ENCODE measurements at regions not wholly inside any gene's neighbourhood (a gene's known extent, or its start where the extent isn't known, plus 50 kb on each side); places are given as distances from the start of the nearest gene placed in this dataset.

DNA sequence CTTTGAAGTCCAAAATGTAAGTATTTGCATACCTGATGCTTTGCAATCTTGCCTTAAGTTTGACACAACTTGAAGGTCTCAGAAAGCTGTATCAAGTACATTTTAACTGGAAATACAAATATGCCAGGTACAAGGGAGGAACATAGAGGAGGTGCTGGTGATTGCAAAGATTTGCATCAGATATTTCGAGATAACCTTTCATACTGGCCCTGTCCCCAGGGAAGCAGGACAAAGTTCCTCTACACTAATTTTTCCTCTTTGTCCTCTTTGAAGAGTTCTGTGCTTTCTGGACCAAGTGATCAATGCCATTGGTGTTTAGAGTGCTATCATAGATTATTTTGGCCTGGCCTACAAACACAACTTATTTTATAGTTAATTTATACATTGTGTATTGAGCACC, 686.1 kb downstream of the HACE1 start:
- DNase-seq, result no peak

GRCh38 chr6:104170401-104170800, 689.3 kb downstream of the HACE1 start:
- no peak for DNase-seq

DNA sequence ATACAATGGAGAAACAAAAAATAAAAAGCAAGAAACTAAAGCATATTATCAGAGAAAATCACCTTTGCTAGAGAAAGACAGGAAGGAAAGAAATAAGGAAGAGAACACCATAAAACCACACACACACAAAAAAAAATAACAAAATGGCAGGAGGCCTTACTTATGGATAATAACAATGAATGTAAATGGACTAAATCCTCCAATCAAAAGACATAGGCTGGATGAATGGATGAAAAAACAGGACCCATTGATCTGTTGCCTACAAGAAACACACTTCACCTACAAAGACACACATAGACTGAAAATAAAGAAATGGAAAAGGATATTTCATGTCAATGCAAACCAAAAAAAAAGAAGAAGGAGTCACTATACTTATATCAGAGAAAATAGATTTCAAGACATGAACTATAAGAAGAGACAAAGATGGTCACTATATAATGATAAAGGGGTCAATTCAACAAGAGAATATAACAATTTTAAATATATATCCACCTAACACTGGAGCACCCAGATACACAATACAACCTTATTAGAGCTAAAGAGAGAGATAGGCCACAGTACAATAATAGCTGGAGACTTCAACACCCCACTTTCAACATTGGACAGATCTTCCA, 693.6 kb downstream of the HACE1 start:
- no peak for DNase-seq

DNA sequence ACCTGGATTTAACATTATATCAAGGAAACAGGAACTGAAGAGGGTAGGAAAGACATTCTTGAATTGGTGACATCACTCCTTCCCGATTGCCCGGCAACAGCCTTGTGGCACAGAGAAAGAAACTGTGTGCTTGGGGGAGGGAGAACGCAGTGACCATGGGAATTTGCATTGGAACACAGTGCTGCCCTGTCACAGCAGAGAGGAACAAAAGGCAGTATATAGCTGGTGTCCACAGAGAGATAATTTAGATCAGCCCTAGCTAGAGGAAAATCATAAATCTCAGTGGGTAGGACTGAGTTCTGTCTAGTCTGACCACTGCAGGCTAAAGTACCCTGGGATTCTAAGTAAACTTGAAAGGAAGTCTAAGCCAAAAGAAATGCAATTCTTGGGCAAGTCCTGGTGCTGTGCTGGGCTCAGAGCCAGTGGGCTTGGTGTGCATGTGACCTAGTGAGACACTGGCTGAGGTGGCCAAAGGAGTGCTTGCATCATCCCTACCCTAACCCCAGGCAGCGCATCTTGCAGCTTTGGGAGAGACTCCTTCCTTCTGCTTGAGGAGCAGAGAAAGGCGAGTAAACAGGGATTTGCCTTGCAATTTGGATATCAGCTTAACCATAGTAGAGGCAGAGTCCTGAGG, 697.6 kb downstream of the HACE1 start:
- DNase-seq, result no peak

DNA sequence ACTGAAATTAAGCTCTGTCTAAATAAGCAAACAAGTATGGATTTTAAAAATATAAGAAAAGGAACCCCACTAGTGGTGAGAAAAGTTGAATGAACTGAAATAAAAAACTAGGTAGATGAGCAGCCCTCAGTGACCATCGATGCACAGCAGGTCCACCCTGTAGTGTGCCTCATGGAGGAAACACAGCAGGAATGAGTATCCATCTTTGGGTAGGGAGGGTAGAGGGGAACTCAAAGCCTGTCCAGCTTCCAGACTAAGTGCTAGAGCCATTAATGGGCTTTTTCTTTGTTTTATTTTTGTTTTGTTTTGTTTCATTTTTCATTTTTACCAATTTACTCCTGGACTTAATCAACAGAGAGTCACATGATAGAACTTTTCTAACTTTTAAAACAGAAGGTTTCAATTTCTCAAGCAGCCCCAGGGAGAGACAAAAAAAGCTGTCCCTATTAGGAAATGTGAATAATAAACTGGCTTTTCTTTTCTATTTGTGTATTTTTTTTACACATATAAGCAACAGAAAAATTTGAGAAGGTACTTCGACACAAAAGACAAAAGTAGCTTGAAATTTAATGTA, 700.6 kb downstream of the HACE1 start:
- no peak for DNase-seq

DNA sequence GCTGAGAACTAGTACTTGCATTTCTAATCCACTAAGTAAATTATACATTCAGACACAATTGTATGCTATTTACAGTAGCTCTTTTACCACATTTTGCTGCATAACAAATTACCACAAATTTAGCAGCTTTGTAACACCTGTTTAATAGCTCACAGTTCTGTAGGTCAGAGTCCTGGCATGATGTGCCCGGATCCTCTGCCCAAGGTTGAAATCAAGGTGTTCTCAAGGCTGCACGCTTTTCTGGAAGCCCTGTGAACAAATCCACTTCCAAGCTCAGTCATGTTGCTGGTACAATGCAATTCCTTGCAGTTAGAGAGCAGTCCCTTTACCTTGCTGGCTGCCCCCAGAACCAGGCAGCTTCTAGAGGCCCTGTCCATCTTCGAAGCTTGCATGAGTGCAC, 716.0 kb downstream of the HACE1 start:
- no peak for DNase-seq

- DNase-seq, result no peak
Measured at GRCh38 chr6:104134876-104135275, 724.8 kb downstream of the HACE1 start.

DNA sequence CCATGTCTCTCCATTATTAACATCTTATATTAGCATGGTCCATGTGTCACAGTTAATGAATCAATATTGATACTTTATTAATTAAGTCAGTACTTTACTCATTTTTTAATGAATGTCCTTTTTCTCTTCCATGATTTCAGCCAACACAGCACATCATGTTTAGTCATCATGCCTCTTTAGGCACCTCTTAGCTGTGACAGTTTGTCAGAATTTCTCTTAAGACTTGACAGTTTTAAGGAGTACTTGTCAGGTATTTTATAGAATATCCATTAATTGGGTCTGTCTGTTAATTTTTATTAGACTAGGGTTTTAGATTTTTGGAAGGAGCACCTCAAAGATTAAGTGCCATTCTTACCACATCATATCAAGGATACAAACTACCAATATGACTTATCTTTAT, 729.4 kb downstream of the HACE1 start:
- no peak for DNase-seq

DNA sequence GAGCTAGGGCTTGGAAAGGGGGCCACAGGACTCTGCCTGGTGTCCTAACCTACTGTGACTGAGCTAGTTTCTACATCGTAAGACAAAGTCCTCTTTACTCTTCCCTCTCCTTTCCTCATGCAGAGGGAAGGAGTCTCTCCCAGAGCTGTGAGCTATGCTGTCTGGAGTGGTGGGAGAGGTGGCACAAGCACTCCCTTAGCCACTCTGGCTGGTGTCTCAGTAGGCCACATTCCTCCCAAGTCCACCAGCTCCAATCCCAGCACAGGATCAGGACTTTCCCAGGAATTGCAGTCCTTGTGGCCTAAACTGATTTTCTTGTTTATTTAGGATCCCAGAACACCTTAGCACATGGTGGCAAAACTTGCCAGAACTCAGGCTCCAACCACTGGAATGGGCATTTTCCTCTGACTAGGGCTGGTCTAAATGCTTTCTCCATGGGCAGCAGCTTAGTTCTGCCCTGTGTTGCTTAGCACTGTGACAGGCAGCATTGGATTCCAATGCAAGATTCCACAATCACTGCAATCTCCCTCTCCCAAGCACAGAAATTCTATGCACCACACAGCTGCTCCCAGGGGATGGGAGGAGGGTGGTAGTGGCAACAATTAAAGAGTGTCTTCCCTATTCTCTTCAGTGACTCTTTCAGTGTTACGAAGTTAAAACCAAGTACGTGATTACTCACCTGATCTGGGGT, 733.3 kb downstream of the HACE1 start:
- no peak for DNase-seq

- no peak for DNase-seq
Measured at GRCh38 chr6:104123227-104123626, 736.5 kb downstream of the HACE1 start.

GRCh38 chr6:104118274-104118673, 741.4 kb downstream of the HACE1 start:
- DNase-seq, result no peak

DNA sequence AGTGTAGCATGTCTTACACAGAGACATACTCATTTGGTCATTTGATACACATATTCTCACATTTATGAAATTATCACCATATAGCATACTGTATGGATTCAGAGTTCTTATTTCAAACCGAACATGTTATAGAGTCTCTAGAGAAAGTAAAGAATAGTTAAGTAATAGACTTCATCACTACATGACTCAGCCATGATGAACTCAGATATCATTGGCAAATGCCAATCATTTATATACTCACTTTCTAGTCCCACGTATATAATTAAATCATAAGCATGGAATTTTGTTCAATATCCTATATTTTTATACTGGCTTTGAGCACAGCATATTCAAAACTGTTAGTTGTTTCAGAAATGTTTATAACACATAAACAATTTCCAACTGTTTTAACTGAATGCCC, 749.9 kb downstream of the HACE1 start:
- DNase-seq, result no peak

DNA sequence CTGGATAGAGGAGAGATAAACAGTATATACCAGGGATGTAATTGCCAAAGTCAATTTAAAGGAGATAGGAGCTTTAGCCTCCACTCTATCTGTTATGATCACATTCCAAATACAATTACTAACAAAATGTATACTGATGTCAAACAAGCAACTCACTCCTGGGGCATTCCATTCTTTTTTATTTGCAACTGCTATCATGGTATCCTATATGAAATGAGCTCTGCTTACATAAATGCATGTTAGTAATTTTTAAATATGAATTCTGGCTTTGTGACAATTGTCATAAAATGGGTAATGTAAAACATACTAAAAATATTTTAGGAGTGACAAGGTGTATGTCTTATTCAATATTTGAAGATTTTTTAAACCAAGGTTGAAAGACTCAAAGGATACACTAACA, 751.1 kb downstream of the HACE1 start:
- DNase-seq, result no peak

DNA sequence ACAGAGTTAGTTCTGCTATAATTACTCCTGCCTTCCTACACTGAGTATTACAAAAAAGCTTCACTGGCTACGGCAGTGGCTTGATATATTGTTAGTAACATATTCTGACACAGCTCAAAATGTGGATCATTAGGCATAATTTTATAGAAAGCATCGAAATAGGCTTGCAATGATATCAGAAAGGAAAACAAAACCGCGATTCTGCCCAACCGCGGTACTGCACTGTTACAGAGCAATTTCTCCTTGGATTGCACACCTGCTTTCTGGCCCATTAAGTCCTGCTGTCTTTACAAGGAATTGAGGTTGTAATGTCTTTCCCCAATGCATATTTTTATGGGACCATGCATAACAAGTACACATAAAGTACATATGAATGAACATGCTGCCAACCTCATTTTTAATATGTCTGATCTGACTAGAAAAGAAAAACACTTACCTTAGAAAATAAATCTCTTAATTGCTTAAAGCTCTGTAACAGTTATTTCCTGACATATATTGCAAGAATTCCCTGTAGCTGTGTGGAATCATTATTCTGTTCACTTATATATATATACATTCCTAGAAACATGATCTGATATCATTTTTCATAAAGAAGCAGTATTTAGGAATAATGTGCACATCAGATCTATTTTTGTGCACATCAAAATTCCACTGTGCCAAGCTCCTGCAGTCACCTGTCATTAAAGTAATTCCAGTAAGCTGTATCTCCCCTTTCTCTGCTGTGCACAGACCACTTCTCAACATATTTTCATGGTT, 763.9 kb downstream of the HACE1 start:
- DNase-seq, result no peak

DNA sequence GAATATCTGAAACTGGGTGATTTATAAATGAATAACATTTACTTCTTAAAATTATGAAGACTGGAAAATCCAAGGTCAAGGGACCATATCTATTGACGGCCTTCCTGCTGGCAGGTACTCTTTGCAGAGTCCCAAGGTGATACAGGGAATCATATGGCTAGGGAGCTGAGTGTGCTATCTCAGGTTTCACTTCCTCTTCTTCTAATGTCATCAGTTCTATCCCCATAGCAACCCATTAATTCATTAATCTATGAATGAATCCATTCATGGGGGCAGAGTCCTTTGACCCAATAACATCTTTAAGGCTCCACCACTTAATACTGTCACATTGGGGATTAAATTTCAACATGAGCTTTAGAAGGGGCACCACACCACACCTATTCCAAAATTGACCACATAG, 772.0 kb downstream of the HACE1 start:
- DNase-seq, result no peak

- no peak for DNase-seq
Measured at GRCh38 chr6:104068281-104068680, 791.4 kb downstream of the HACE1 start.

GRCh38 chr6:104064876-104065275, 794.8 kb downstream of the HACE1 start:
- DNase-seq, result no peak

DNA sequence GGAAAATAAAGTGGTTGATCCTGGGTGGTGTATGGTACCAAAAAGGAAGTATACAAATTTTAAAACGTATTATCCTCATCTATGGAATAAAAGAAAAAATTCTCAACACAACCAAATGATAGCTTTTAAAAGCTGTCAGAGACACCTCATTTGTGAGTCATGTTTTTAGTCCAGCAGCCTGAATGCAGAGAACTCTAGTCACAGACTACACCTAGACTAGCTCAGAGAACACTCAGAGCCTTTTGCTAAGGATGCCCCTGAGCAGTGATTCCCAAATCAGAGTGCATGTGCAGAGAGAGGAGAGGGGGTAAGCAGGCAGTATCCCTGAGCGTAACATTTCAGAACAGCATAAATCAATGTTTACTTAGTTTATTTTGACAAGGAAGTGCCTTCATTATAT, 809.3 kb downstream of the HACE1 start:
- DNase-seq, result no peak

GRCh38 chr6:104046426-104046825, 813.3 kb downstream of the HACE1 start:
- no peak for DNase-seq

DNA sequence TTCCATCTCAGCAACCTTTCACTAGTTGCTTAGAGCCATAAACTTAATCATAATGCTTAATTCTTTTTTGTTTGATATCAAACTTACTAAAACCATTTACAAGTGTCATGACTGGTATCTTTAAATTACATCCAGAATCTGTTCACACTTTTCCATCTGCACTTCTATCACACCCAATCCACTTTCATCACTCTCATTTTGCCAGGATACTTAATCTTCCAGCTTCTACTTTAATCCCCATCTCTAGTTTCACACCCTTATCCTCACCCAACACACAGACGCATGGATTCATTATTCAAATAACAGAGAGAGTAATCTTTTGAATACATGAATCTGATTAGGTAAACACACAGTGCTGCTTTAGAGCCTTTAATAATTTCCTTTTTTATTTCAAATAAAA, 828.4 kb downstream of the HACE1 start:
- no peak for DNase-seq

- DNase-seq, result no peak
Measured at GRCh38 chr6:104022126-104022525, 837.6 kb downstream of the HACE1 start.

DNA sequence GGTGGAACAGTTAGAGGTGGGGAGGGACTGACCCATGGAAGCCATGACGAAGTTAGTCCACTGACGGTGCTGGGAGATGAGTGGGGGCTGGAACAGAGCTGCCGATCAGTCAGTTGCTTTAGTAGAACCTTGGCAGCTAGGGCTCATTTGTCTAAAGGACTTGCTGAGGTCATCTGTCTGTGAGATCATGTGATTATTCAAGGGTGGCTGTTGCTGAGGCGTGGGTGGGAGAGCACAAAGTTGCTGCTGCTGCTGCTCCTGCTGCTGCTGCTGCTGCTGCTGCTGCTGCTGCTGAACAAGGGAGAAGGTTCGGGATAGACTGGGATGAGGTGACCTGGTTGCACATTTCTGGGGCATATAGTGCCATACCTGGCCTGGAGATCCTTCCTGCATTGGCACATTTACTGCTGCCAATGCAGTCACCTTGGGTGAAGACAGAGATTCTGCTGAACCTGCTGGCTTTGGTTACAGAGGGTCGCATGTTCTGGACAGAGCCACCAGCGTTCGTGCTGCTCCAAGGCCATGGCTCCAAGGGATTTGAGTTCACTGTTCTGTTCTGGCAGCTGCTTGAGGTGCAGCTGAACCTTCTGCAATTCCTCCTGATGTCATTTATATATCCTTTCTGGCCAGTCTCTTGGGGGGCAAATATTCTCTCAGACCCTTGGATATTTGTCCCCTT, 840.5 kb downstream of the HACE1 start:
- no peak for DNase-seq

Measured in stimulated activated CD4-positive, alpha-beta T cell treated with anti-CD3 and anti-CD28 coated beads, Interleukin-4, amount 100 ng/mL, for 24 hours (primary cell).